WTC11 (cell line): ENCODE measurements at regions not wholly inside any gene's neighbourhood (a gene's known extent, or its start where the extent isn't known, plus 50 kb on each side); places are given as distances from the start of the nearest gene placed in this dataset.
A peak's percentile ranks its signal among the peaks of the same experiment; 100 is the strongest.

ENCODE experiments used
- ATAC-seq: fragments of 200-7000 bp; cut with Tn5 transposase; 2 replicates; pipeline ENCODE4 v1.10.0; 2021; ENCODE audit warnings: mild to moderate bottlenecking, moderate library complexity
- CTCF ChIA-PET: fragments of 300-600 bp; sonication (Branson Sonifier 250); formaldehyde crosslinking; loops from one replicate; lab custom pipeline; 2021; ENCODE audit warnings: antibody characterized with exemption; lab: Charles Lee
- POLR2A ChIA-PET: fragments of 350-600 bp; sonication (Branson Sonifier 250); formaldehyde crosslinking; loops from one replicate; lab custom pipeline; 2021; ENCODE audit warnings: antibody characterized with exemption; lab: Charles Lee
- DNase-seq: peaks from one replicate; pipeline ENCODE4 v3.0.0; 2021; ENCODE audit warnings: low spot score
- H3K27ac Mint-ChIP-seq: 2 replicates; pipeline ENCODE4 v1.8.0; 2021; ENCODE audit warnings: mixed read lengths
- H3K27me3 Mint-ChIP-seq: 2 replicates; pipeline ENCODE4 v1.8.0; 2021; ENCODE audit warnings: low read depth, mild to moderate bottlenecking, moderate library complexity, mixed read lengths
- H3K36me3 Mint-ChIP-seq: 2 replicates; pipeline ENCODE4 v1.8.0; 2021; ENCODE audit warnings: mixed read lengths
- H3K4me1 Mint-ChIP-seq: 2 replicates; pipeline ENCODE4 v1.8.0; 2022; ENCODE audit warnings: mixed read lengths
- H3K4me3 Mint-ChIP-seq: 2 replicates; pipeline ENCODE4 v1.8.0; 2021; ENCODE audit warnings: mild to moderate bottlenecking, moderate library complexity, mixed read lengths
- H3K9me3 Mint-ChIP-seq: 2 replicates; pipeline ENCODE4 v1.8.0; 2021; ENCODE audit warnings: mixed read lengths
- ETV6 ChIP-seq: sonication (generic); formaldehyde crosslinking; IDR thresholded peaks from 2 replicates; pipeline ENCODE4 v1.8.1; 2022; ENCODE audit warnings: mild to moderate bottlenecking, missing genetic modification reagents
- FOXP1 ChIP-seq: sonication (generic); formaldehyde crosslinking; IDR thresholded peaks from 2 replicates; pipeline ENCODE4 v1.8.0; 2022; ENCODE audit warnings: missing genetic modification reagents, mild to moderate bottlenecking, moderate library complexity, borderline replicate concordance
- MXD4 ChIP-seq: fragments of 250-450 bp; sonication (Bioruptor Pico); IDR thresholded peaks from 2 replicates; pipeline ENCODE4 v1.8.0; 2021; ENCODE audit warnings: mild to moderate bottlenecking, moderate library complexity, borderline replicate concordance
- NFE2L1 ChIP-seq: sonication (generic); formaldehyde crosslinking; IDR thresholded peaks from 2 replicates; pipeline ENCODE4 v1.8.1; 2023; ENCODE audit warnings: missing genetic modification reagents
- NFYB ChIP-seq: sonication (generic); formaldehyde crosslinking; conservative IDR thresholded peaks from 2 replicates; pipeline ENCODE4 v1.8.0; 2022; ENCODE audit warnings: low read depth, missing genetic modification reagents
- NR1H2 ChIP-seq: sonication (generic); formaldehyde crosslinking; IDR thresholded peaks from 2 replicates; pipeline ENCODE4 v1.9.0; 2021; ENCODE audit warnings: mild to moderate bottlenecking, moderate library complexity, missing genetic modification reagents
- NR3C1 ChIP-seq: sonication (generic); formaldehyde crosslinking; conservative IDR thresholded peaks from 2 replicates; pipeline ENCODE4 v1.8.1; 2023; ENCODE audit warnings: low read depth, mild to moderate bottlenecking, missing genetic modification reagents
- TEAD1 ChIP-seq: sonication (generic); formaldehyde crosslinking; IDR thresholded peaks from 2 replicates; pipeline ENCODE4 v1.8.0; 2022; ENCODE audit warnings: mild to moderate bottlenecking, missing genetic modification reagents
- ZNF219 ChIP-seq: sonication (generic); formaldehyde crosslinking; IDR thresholded peaks from 2 replicates; pipeline ENCODE4 v1.8.0; 2023; ENCODE audit warnings: missing genetic modification reagents, mild to moderate bottlenecking, borderline replicate concordance
- ZNF317 ChIP-seq: sonication (generic); formaldehyde crosslinking; IDR thresholded peaks from 2 replicates; pipeline ENCODE4 v1.8.1; 2023; ENCODE audit warnings: low read depth, mild to moderate bottlenecking, moderate library complexity, missing genetic modification reagents, borderline replicate concordance
- TF ChIP-seq, protein P1 (sequence below): sonication (generic); formaldehyde crosslinking; IDR thresholded peaks from 2 replicates; pipeline ENCODE4 v1.8.0; 2022; ENCODE audit warnings: mild to moderate bottlenecking, missing genetic modification reagents
- TF ChIP-seq, protein P2 (sequence below): fragments of 250-450 bp; sonication (Bioruptor Pico); IDR thresholded peaks from 2 replicates; pipeline ENCODE4 v1.9.0; 2021; ENCODE audit warnings: mild to moderate bottlenecking, borderline replicate concordance
- TF ChIP-seq, protein P3 (sequence below): sonication (generic); formaldehyde crosslinking; IDR thresholded peaks from 2 replicates; pipeline ENCODE4 v1.8.1; 2022; ENCODE audit warnings: low read depth, mild to moderate bottlenecking, moderate library complexity, missing genetic modification reagents, borderline replicate concordance
- TF ChIP-seq, protein P4 (sequence below): sonication (generic); formaldehyde crosslinking; IDR thresholded peaks from 2 replicates; pipeline ENCODE4 v1.8.1; 2023; ENCODE audit warnings: mild to moderate bottlenecking, missing genetic modification reagents, borderline replicate concordance
- TF ChIP-seq, protein P5 (sequence below): sonication (generic); formaldehyde crosslinking; IDR thresholded peaks from 2 replicates; pipeline ENCODE4 v1.8.1; 2022; ENCODE audit warnings: low read depth, missing genetic modification reagents, borderline replicate concordance

DNA sequence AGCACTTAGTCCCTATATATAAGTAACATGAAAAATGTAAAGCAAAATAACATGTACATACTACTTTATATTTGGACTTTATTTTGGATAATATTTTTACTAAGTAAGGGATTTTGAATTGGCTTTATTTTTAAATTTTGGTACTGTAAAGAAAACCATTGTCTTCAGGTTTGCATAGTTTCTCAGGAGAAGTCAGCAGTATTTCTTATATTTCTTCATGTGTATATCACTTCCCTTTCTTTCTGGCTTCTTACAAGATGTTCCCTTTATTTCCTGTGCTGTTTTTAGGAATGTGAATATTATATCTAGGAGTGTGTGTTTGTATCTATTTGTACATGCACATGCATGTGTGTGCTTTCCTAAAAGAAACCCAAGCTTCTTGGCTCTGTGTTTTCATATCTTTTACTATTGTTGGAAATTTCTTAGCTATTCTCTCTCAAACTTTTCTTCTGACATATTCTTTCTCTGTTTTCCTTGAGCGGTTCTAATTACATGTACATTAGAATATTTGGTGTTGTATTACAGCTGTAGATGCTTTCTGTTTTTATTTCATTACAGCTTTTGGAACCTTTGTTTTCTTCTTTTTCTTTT, 1549.7 kb upstream of the ACVR2A start:
- ChIA-PET POLR2A (interaction anchor here (0.6 kb wide), 1 partner anchor 478 kb away, joined by 3 read pairs; no protein-coding TSS in a partner anchor), CTCF (no interaction called here)

DNA sequence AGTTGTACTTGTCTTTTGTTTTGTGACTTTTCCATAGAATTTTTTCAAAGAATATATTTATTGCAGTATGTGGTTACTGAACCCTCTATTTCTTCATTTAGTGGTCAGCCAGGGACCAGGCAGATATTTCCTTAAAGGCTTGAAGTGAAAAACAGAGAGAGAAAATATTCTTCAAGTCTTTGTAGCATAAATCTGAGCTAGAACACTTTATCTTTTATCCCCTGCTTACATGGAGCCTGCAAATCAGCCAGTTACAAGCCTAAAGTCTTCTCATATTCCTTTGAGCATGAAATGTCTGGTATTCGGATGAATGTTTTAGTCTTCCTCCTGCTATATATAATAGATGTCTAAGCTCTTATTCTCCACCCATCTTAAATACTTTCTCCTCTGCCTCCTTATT, 1557.5 kb upstream of the ACVR2A start:
- H3K27ac Mint-ChIP-seq, result no peak overlapping the region
- POLR2A ChIA-PET, result no interaction called here
- H3K36me3 Mint-ChIP-seq, result peaks cover 13% of the 10 kb centered on the region
- CTCF ChIA-PET, result no interaction called here
- TF ChIP-seq NR1H2 (CRISPR knock-in tag), result no peak
- TF ChIP-seq, all 79 proteins: peak for 0
- ATAC-seq (no peak), DNase-seq (no peak)
- H3K4me3 Mint-ChIP-seq, result no peak overlapping the region
- H3K9me3 Mint-ChIP-seq, result peaks cover 37% of the 10 kb centered on the region
- H3K4me1 Mint-ChIP-seq, result peaks cover under 1% of the 10 kb centered on the region; the same call in 1 of the 2 replicates
- no peaks in the 10 kb centered on the region for H3K27me3 Mint-ChIP-seq

More for the DNA sequence above, 1549.7 kb upstream of the ACVR2A start:
- peaks cover 54% of the 10 kb centered on the region for H3K9me3 Mint-ChIP-seq
- ATAC-seq (no peak), DNase-seq (no peak)
- no peak overlapping the region for H3K4me3 Mint-ChIP-seq
- H3K27ac Mint-ChIP-seq, result no peak overlapping the region
- TF ChIP-seq FOXP1 (no peak), ZNF317 (CRISPR knock-in tag) (peak; percentile 98)
- TF ChIP-seq, protein P1, sequence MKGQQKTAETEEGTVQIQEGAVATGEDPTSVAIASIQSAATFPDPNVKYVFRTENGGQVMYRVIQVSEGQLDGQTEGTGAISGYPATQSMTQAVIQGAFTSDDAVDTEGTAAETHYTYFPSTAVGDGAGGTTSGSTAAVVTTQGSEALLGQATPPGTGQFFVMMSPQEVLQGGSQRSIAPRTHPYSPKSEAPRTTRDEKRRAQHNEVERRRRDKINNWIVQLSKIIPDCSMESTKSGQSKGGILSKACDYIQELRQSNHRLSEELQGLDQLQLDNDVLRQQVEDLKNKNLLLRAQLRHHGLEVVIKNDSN (CRISPR knock-in tag), result no peak
- H3K27me3 Mint-ChIP-seq, result no peaks in the 10 kb centered on the region
- H3K4me1 Mint-ChIP-seq, result no peaks in the 10 kb centered on the region
- H3K36me3 Mint-ChIP-seq, result peaks cover 31% of the 10 kb centered on the region

DNA sequence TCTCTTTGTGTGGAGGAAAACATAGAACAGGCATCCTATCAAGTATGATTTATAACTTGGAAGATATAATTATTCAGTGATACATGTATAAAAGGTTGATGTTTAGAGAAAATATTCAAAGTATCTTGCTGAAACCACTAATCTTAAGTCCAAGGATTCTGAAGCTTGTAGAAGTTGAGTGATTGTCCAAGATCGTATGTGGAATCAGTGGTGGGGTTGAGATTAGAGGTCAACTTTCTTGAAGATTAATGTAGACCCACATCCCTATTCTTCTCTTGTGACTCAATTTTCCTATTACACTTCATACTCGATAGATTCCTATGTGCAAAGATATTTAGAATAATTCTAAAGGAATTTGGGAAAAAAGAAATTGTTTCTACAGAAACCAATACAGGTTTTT, 1565.9 kb upstream of the ACVR2A start:
- POLR2A ChIA-PET, result no interaction called here

DNA sequence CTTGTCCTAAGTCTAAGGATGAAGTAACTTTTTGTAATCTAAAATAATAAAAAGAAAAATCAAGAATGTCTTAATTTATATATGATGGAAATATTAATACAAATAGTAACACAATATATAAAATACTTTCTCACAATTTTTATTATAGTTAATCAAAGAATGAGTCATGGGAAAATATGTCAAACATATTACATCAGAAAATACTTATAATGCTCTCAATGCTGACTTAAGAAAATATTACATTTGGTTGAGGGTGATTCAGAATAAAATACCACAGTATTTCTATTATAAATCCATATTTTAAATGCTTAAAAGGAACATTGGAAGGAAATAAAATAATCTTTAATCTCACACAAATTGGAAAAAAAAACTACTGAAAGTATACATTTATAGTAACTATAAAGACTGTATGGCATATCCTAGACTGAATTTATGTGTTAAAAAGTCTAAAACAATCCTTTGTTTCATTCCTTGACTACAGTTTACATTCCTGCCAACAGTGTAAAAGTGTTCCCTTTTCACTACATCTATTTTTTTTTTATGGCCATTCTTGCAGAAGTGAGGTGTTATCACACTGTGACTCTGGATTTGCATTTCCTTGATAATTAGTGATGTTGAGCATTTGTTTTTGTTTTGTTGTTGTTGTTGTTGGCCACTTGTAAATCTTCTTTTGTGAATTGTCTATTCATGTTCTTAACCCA, 1573.5 kb upstream of the ACVR2A start:
- DNase-seq (no peak), ATAC-seq (no peak)
- H3K27ac Mint-ChIP-seq, result no peak overlapping the region
- H3K36me3 Mint-ChIP-seq, result no peaks in the 10 kb centered on the region
- H3K9me3 Mint-ChIP-seq, result no peaks in the 10 kb centered on the region
- ChIA-PET CTCF (no interaction called here), POLR2A (no interaction called here)
- H3K27me3 Mint-ChIP-seq, result no peaks in the 10 kb centered on the region
- H3K4me1 Mint-ChIP-seq, result peaks cover 6% of the 10 kb centered on the region
- H3K4me3 Mint-ChIP-seq, result no peak overlapping the region
- TF ChIP-seq TEAD1 (CRISPR knock-in tag) (no peak), NFYB (CRISPR knock-in tag) (no peak), ZNF317 (CRISPR knock-in tag) (no peak), NFE2L1 (CRISPR knock-in tag) (no peak), MXD4 (no peak), NR3C1 (CRISPR knock-in tag) (no peak)
- TF ChIP-seq, protein P2, sequence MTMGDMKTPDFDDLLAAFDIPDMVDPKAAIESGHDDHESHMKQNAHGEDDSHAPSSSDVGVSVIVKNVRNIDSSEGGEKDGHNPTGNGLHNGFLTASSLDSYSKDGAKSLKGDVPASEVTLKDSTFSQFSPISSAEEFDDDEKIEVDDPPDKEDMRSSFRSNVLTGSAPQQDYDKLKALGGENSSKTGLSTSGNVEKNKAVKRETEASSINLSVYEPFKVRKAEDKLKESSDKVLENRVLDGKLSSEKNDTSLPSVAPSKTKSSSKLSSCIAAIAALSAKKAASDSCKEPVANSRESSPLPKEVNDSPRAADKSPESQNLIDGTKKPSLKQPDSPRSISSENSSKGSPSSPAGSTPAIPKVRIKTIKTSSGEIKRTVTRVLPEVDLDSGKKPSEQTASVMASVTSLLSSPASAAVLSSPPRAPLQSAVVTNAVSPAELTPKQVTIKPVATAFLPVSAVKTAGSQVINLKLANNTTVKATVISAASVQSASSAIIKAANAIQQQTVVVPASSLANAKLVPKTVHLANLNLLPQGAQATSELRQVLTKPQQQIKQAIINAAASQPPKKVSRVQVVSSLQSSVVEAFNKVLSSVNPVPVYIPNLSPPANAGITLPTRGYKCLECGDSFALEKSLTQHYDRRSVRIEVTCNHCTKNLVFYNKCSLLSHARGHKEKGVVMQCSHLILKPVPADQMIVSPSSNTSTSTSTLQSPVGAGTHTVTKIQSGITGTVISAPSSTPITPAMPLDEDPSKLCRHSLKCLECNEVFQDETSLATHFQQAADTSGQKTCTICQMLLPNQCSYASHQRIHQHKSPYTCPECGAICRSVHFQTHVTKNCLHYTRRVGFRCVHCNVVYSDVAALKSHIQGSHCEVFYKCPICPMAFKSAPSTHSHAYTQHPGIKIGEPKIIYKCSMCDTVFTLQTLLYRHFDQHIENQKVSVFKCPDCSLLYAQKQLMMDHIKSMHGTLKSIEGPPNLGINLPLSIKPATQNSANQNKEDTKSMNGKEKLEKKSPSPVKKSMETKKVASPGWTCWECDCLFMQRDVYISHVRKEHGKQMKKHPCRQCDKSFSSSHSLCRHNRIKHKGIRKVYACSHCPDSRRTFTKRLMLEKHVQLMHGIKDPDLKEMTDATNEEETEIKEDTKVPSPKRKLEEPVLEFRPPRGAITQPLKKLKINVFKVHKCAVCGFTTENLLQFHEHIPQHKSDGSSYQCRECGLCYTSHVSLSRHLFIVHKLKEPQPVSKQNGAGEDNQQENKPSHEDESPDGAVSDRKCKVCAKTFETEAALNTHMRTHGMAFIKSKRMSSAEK (CRISPR knock-in tag), result no peak
- TF ChIP-seq, protein P3, sequence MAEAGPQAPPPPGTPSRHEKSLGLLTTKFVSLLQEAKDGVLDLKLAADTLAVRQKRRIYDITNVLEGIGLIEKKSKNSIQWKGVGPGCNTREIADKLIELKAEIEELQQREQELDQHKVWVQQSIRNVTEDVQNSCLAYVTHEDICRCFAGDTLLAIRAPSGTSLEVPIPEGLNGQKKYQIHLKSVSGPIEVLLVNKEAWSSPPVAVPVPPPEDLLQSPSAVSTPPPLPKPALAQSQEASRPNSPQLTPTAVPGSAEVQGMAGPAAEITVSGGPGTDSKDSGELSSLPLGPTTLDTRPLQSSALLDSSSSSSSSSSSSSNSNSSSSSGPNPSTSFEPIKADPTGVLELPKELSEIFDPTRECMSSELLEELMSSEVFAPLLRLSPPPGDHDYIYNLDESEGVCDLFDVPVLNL (CRISPR knock-in tag), result no peak
- TF ChIP-seq, protein P4, sequence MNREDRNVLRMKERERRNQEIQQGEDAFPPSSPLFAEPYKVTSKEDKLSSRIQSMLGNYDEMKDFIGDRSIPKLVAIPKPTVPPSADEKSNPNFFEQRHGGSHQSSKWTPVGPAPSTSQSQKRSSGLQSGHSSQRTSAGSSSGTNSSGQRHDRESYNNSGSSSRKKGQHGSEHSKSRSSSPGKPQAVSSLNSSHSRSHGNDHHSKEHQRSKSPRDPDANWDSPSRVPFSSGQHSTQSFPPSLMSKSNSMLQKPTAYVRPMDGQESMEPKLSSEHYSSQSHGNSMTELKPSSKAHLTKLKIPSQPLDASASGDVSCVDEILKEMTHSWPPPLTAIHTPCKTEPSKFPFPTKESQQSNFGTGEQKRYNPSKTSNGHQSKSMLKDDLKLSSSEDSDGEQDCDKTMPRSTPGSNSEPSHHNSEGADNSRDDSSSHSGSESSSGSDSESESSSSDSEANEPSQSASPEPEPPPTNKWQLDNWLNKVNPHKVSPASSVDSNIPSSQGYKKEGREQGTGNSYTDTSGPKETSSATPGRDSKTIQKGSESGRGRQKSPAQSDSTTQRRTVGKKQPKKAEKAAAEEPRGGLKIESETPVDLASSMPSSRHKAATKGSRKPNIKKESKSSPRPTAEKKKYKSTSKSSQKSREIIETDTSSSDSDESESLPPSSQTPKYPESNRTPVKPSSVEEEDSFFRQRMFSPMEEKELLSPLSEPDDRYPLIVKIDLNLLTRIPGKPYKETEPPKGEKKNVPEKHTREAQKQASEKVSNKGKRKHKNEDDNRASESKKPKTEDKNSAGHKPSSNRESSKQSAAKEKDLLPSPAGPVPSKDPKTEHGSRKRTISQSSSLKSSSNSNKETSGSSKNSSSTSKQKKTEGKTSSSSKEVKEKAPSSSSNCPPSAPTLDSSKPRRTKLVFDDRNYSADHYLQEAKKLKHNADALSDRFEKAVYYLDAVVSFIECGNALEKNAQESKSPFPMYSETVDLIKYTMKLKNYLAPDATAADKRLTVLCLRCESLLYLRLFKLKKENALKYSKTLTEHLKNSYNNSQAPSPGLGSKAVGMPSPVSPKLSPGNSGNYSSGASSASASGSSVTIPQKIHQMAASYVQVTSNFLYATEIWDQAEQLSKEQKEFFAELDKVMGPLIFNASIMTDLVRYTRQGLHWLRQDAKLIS (CRISPR knock-in tag), result no peak

More for the DNA sequence above, 1565.9 kb upstream of the ACVR2A start:
- Mint-ChIP-seq H3K9me3 (0 out of 2 replicates have a peak, but pooled peaks cover 5% of the 10 kb centered on the region), H3K4me1 (peaks cover 4% of the 10 kb centered on the region), H3K27ac (no peak overlapping the region), H3K27me3 (no peaks in the 10 kb centered on the region), H3K4me3 (no peak overlapping the region), H3K36me3 (no peaks in the 10 kb centered on the region)
- CTCF ChIA-PET, result no interaction called here
- no peak for ATAC-seq
- no peak for TF ChIP-seq FOXP1
- TF ChIP-seq ETV6, result no peak
- TF ChIP-seq, protein P5, sequence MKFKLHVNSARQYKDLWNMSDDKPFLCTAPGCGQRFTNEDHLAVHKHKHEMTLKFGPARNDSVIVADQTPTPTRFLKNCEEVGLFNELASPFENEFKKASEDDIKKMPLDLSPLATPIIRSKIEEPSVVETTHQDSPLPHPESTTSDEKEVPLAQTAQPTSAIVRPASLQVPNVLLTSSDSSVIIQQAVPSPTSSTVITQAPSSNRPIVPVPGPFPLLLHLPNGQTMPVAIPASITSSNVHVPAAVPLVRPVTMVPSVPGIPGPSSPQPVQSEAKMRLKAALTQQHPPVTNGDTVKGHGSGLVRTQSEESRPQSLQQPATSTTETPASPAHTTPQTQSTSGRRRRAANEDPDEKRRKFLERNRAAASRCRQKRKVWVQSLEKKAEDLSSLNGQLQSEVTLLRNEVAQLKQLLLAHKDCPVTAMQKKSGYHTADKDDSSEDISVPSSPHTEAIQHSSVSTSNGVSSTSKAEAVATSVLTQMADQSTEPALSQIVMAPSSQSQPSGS (CRISPR knock-in tag), result no peak
- TF ChIP-seq ZNF219 (CRISPR knock-in tag), result no peak
- DNase-seq, result no peak
